ENCODE measurements at regions not wholly inside any gene's neighbourhood (a gene's known extent, or its start where the extent isn't known, plus 50 kb on each side); places are given as distances from the start of the nearest gene placed in this dataset.

DNA sequence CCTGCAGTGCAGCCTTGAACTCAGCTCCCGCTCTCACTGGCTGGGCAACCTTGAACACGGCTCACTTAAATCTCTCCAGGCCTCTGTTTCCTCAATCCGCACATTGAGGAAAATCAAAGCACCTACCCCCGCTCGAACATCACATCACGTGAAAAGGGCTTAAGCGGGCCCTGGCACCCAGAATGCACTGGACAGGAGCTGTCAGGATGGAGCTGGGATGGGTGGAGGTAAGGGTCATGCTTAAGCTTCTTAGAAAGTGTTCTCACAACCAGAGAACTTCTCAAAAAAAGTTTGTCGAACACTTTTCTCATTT is 55.7 kb upstream of the MGMT start:
- no peak for DNase-seq (ENCODE audit: extremely low read depth, low read depth)
- TF ChIP-seq CTCF (IDR thresholded peaks at IDR 0.05; ENCODE audit: low read depth, low read length), result no peak

- no peak for TF ChIP-seq CTCF (IDR thresholded peaks at IDR 0.05; ENCODE audit: low read depth, low read length)
- DNase-seq (ENCODE audit: extremely low read depth, low read depth), result no peak
Observed at GRCh38 chr10:129411772-129412171, 55.3 kb upstream of the MGMT start.

- no peak for DNase-seq (ENCODE audit: extremely low read depth, low read depth)
- TF ChIP-seq CTCF (IDR thresholded peaks at IDR 0.05; ENCODE audit: low read depth, low read length), result no peak
Observed at GRCh38 chr10:129413024-129413423, 54.0 kb upstream of the MGMT start.

GRCh38 chr10:129415215-129416140 is 51.6 kb upstream of the MGMT start:
- no peak for TF ChIP-seq CTCF (IDR thresholded peaks at IDR 0.05; ENCODE audit: low read depth, low read length)
- DNase-seq (ENCODE audit: extremely low read depth, low read depth), result no peak

GRCh38 chr10:129416155-129416554 is 50.9 kb upstream of the MGMT start:
- no peak for DNase-seq (ENCODE audit: extremely low read depth, low read depth)
- no peak for TF ChIP-seq CTCF (IDR thresholded peaks at IDR 0.05; ENCODE audit: low read depth, low read length)

GRCh38 chr10:129416956-129417765 is 49.9 kb upstream of the MGMT start:
- DNase-seq (ENCODE audit: extremely low read depth, low read depth), result peak; percentile 1
- TF ChIP-seq CTCF (IDR thresholded peaks at IDR 0.05; ENCODE audit: low read depth, low read length), result no peak
